K562 (cell line): ENCODE measurements at regions not wholly inside any gene's neighbourhood (a gene's known extent, or its start where the extent isn't known, plus 50 kb on each side); places are given as distances from the start of the nearest gene placed in this dataset.

Source experiments
- E2F6 ChIP-seq, 2 experiments: IDR thresholded peaks; 2 replicates each; pipeline ENCODE4 v1.6.1; 2011; ENCODE audit warnings: borderline replicate concordance in 1 of 2, control low read depth in 1 of 2, low read depth in 1 of 2, low read length in 1 of 2, mild to moderate bottlenecking in 1 of 2, mixed read lengths in 1 of 2, moderate library complexity in 1 of 2; ENCODE audit not compliant: insufficient read depth in 1 of 2, insufficient read length in 1 of 2, poor library complexity in 1 of 2, severe bottlenecking in 1 of 2; ENCODE audit errors: extremely low read depth in 1 of 2
- GTF2A2 ChIP-seq: IDR thresholded peaks from 2 replicates; pipeline ENCODE4 v1.6.1; 2016; ENCODE audit warnings: mild to moderate bottlenecking, missing genetic modification characterization, missing compliant biosample characterization
- HMGXB4 ChIP-seq: sonication (generic); formaldehyde crosslinking; IDR thresholded peaks from 2 replicates; pipeline ENCODE4 v1.8.1; 2023; ENCODE audit warnings: mild to moderate bottlenecking, missing genetic modification reagents
- HNRNPH1 ChIP-seq: fragments of 200-400 bp; formaldehyde crosslinking; optimal IDR thresholded peaks from 2 replicates; pipeline ENCODE3; 2017; ENCODE audit warnings: low read depth, mild to moderate bottlenecking, low read length, moderate library complexity
- MTA3 ChIP-seq: fragments of 450-650 bp; formaldehyde crosslinking; IDR thresholded peaks from 2 replicates; pipeline ENCODE4 v1.6.1; 2017; ENCODE audit warnings: mild to moderate bottlenecking, borderline replicate concordance
- ZKSCAN8 ChIP-seq: fragments of 200-800 bp; sonication (Bioruptor generic); IDR thresholded peaks from 2 replicates; pipeline ENCODE4 v1.6.1; 2016; ENCODE audit warnings: missing genetic modification characterization, missing compliant biosample characterization
- ZNF668 ChIP-seq: fragments of 250-450 bp; sonication (Bioruptor Pico); IDR thresholded peaks from 2 replicates; pipeline ENCODE4 v1.8.0; 2022; ENCODE audit warnings: mild to moderate bottlenecking, inconsistent platforms

- no peak for TF ChIP-seq HNRNPH1
- TF ChIP-seq MTA3 = no peak
- TF ChIP-seq HMGXB4 (CRISPR knock-in tag) = no peak
- no peak for TF ChIP-seq ZNF668 (CRISPR knock-in tag)
- TF ChIP-seq E2F6 (IDR thresholded peaks at IDR 0.05; ENCODE audit: borderline replicate concordance in 1 of 2, extremely low read depth in 1 of 2, insufficient read depth in 1 of 2, insufficient read length in 1 of 2, low read depth in 1 of 2, low read length in 1 of 2, poor library complexity in 1 of 2, severe bottlenecking in 1 of 2) = no peak
- TF ChIP-seq ZKSCAN8 (CRISPR knock-in tag) = no peak
- no peak for TF ChIP-seq GTF2A2 (tag)
These were observed 392.9 kb downstream of the NUAK1 start (continued) for GRCh38 chr12:105745811-105746210.
